ENCODE measurements at regions not wholly inside any gene's neighbourhood (a gene's known extent, or its start where the extent isn't known, plus 50 kb on each side); places are given as distances from the start of the nearest gene placed in this dataset.

GRCh38 chr13:31485183-31485582 lies 254.1 kb upstream of the RXFP2 start:
- ATAC-seq (no peak), DNase-seq (no peak)
- Mint-ChIP-seq H3K36me3 (ENCODE audit: low read depth) (no peaks in the 10 kb centered on the region), H3K4me1 (ENCODE audit: low read depth) (no peaks in the 10 kb centered on the region), H3K4me3 (no peak overlapping the region), H3K9me3 (ENCODE audit: insufficient read depth) (no peaks in the 10 kb centered on the region), H3K27ac (no peak overlapping the region), H3K27me3 (ENCODE audit: low read depth) (no peaks in the 10 kb centered on the region)
- ChIA-PET POLR2A (no interaction called here), CTCF (no interaction called here)

GRCh38 chr13:31485651-31486051 lies 253.7 kb upstream of the RXFP2 start:
- H3K27ac Mint-ChIP-seq: no peak overlapping the region
- no peak for DNase-seq
- no peaks in the 10 kb centered on the region for H3K9me3 Mint-ChIP-seq (ENCODE audit: insufficient read depth)
- ChIA-PET POLR2A (interaction anchor here (0.5 kb wide), 1 partner anchor 1349 kb away, joined by 3 read pairs; no protein-coding TSS in a partner anchor), CTCF (no interaction called here)
- no peak for ATAC-seq
- H3K4me3 Mint-ChIP-seq: no peak overlapping the region
- no peaks in the 10 kb centered on the region for H3K4me1 Mint-ChIP-seq (ENCODE audit: low read depth)
- H3K36me3 Mint-ChIP-seq (ENCODE audit: low read depth): no peaks in the 10 kb centered on the region
- no peaks in the 10 kb centered on the region for H3K27me3 Mint-ChIP-seq (ENCODE audit: low read depth)

DNA sequence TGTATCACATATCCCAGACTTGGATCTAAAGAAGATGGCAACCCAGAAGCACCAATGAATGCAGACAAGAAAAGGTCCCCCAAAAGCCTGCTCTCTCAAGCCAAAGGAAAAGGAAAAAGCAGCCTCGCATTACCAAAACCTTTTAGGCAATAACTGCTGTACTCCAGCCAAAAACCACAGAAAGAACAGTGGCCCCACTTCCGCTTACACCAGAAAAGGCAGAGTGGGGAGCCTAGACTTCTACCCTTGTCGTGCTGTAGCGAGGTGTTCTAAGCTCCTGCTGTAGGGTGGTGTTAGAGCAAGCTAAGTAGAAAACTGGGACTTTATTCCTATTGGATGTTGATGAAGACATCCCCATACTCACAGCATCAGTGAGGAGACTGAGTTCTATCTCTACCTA lies 244.0 kb upstream of the RXFP2 start:
- Mint-ChIP-seq H3K4me1 (ENCODE audit: low read depth) (no peaks in the 10 kb centered on the region), H3K9me3 (ENCODE audit: insufficient read depth) (peaks cover 9% of the 10 kb centered on the region), H3K4me3 (no peak overlapping the region), H3K27ac (no peak overlapping the region), H3K36me3 (ENCODE audit: low read depth) (no peaks in the 10 kb centered on the region), H3K27me3 (ENCODE audit: low read depth) (no peaks in the 10 kb centered on the region)
- ATAC-seq (no peak), DNase-seq (no peak)
- POLR2A ChIA-PET: no interaction called here
- CTCF ChIA-PET: no interaction called here

GRCh38 chr13:31499274-31499673 lies 240.1 kb upstream of the RXFP2 start:
- no peak overlapping the region for H3K4me3 Mint-ChIP-seq
- DNase-seq: no peak
- H3K27me3 Mint-ChIP-seq (ENCODE audit: low read depth): no peaks in the 10 kb centered on the region
- no peak overlapping the region for H3K27ac Mint-ChIP-seq
- ATAC-seq: no peak
- peaks cover 9% of the 10 kb centered on the region for H3K9me3 Mint-ChIP-seq (ENCODE audit: insufficient read depth)
- H3K4me1 Mint-ChIP-seq (ENCODE audit: low read depth): no peaks in the 10 kb centered on the region
- no peaks in the 10 kb centered on the region for H3K36me3 Mint-ChIP-seq (ENCODE audit: low read depth)
- ChIA-PET POLR2A (no interaction called here), CTCF (no interaction called here)

GRCh38 chr13:31503626-31504025 lies 235.7 kb upstream of the RXFP2 start:
- H3K36me3 Mint-ChIP-seq (ENCODE audit: low read depth): no peaks in the 10 kb centered on the region
- POLR2A ChIA-PET: no interaction called here
- CTCF ChIA-PET: no interaction called here
- ATAC-seq (no peak), DNase-seq (no peak)
- peaks cover 9% of the 10 kb centered on the region for H3K9me3 Mint-ChIP-seq (ENCODE audit: insufficient read depth)
- H3K4me1 Mint-ChIP-seq (ENCODE audit: low read depth): no peaks in the 10 kb centered on the region
- H3K4me3 Mint-ChIP-seq: no peak overlapping the region
- no peaks in the 10 kb centered on the region for H3K27me3 Mint-ChIP-seq (ENCODE audit: low read depth)
- no peak overlapping the region for H3K27ac Mint-ChIP-seq

DNA sequence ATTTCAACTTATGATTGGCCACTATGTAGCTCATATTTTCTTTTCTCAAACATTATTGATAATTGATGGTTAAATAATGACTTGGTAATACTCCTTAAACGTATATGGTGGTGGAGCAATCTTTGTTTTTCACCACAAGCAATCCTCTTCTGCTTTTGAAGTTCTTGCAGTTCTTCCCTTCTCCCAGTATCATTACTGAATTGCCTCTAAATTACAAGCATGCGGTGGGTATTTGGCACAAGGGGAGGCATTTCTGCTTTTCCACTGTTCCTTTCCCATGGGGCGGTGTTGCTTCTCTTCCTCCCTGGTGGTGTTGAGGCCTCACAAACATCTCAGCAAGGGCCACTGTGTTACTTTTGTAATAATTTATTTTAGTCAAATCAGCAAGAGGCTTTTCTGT lies 234.4 kb upstream of the RXFP2 start:
- no peaks in the 10 kb centered on the region for H3K36me3 Mint-ChIP-seq (ENCODE audit: low read depth)
- no peak for DNase-seq
- ChIA-PET CTCF (interaction anchor here (0.7 kb wide), 1 partner anchor 1413 kb away, joined by 3 read pairs; no protein-coding TSS in a partner anchor), POLR2A (no interaction called here)
- no peaks in the 10 kb centered on the region for H3K27me3 Mint-ChIP-seq (ENCODE audit: low read depth)
- no peak overlapping the region for H3K4me3 Mint-ChIP-seq
- no peak overlapping the region for H3K27ac Mint-ChIP-seq
- no peaks in the 10 kb centered on the region for H3K9me3 Mint-ChIP-seq (ENCODE audit: insufficient read depth)
- ATAC-seq: no peak
- no peaks in the 10 kb centered on the region for H3K4me1 Mint-ChIP-seq (ENCODE audit: low read depth)

- CTCF ChIA-PET: interaction anchor here (1.9 kb wide), 1 partner anchor 81 kb away, joined by 4 read pairs; no protein-coding TSS in a partner anchor
- Mint-ChIP-seq H3K36me3 (ENCODE audit: low read depth) (no peaks in the 10 kb centered on the region), H3K4me3 (no peak overlapping the region), H3K9me3 (ENCODE audit: insufficient read depth) (no peaks in the 10 kb centered on the region), H3K27ac (no peak overlapping the region), H3K27me3 (ENCODE audit: low read depth) (no peaks in the 10 kb centered on the region), H3K4me1 (ENCODE audit: low read depth) (no peaks in the 10 kb centered on the region)
- POLR2A ChIA-PET: interaction anchor here (0.7 kb wide), 1 partner anchor 701 kb away, joined by 3 read pairs; no protein-coding TSS in a partner anchor
- DNase-seq (no peak), ATAC-seq (no peak)
Measured at GRCh38 chr13:31512331-31512730, 227.0 kb upstream of the RXFP2 start.

DNA sequence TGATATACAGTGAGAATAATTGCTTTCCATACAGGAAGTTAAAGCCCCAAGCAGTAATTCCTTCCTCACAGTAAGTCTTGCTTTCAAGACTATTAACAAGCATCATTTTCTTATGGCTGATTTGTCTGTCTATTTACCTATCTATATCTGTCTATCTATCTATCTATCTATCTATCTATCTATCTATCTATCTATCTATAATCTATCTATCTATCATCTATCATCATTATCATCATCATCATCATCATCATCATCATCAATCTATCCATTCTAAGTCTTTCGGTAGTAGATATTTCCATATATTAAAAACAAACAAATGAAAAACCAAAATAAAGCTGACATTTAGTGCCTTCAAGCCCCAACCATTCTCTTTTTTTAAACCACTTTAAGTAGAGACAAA lies 224.4 kb upstream of the RXFP2 start:
- no peak for DNase-seq
- Mint-ChIP-seq H3K27ac (no peak overlapping the region), H3K4me3 (no peak overlapping the region), H3K9me3 (ENCODE audit: insufficient read depth) (no peaks in the 10 kb centered on the region), H3K27me3 (ENCODE audit: low read depth) (no peaks in the 10 kb centered on the region), H3K4me1 (ENCODE audit: low read depth) (no peaks in the 10 kb centered on the region), H3K36me3 (ENCODE audit: low read depth) (no peaks in the 10 kb centered on the region)
- ATAC-seq: no peak
- ChIA-PET POLR2A (no interaction called here), CTCF (no interaction called here)

GRCh38 chr13:31515427-31515826 lies 223.9 kb upstream of the RXFP2 start:
- Mint-ChIP-seq H3K27me3 (ENCODE audit: low read depth) (no peaks in the 10 kb centered on the region), H3K4me3 (no peak overlapping the region), H3K36me3 (ENCODE audit: low read depth) (no peaks in the 10 kb centered on the region), H3K27ac (no peak overlapping the region), H3K9me3 (ENCODE audit: insufficient read depth) (no peaks in the 10 kb centered on the region), H3K4me1 (ENCODE audit: low read depth) (no peaks in the 10 kb centered on the region)
- no peak for ATAC-seq
- ChIA-PET POLR2A (no interaction called here), CTCF (no interaction called here)
- no peak for DNase-seq

DNA sequence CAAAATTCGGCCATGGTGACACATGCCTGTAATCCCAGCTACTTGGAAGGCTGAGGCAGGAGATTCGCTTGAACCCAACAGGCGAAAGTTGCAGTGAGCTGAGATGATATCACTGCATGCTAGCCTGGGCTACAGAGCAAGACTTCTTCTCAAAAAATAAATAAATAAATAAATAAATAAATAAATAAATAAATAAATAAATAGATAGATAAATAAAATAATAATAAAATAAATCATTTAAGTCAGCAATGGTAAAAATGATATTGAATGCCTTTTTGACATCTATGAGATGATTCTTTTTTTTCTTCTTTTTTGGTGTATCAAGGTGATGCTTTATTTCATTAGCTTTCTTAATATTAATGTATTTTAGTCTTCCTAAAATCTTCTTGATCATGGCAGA lies 221.7 kb upstream of the RXFP2 start:
- H3K36me3 Mint-ChIP-seq (ENCODE audit: low read depth): no peaks in the 10 kb centered on the region
- no peak overlapping the region for H3K4me3 Mint-ChIP-seq
- no peaks in the 10 kb centered on the region for H3K9me3 Mint-ChIP-seq (ENCODE audit: insufficient read depth)
- ChIA-PET POLR2A (no interaction called here), CTCF (no interaction called here)
- no peaks in the 10 kb centered on the region for H3K4me1 Mint-ChIP-seq (ENCODE audit: low read depth)
- no peak for ATAC-seq
- no peak for DNase-seq
- H3K27me3 Mint-ChIP-seq (ENCODE audit: low read depth): no peaks in the 10 kb centered on the region
- H3K27ac Mint-ChIP-seq: no peak overlapping the region

DNA sequence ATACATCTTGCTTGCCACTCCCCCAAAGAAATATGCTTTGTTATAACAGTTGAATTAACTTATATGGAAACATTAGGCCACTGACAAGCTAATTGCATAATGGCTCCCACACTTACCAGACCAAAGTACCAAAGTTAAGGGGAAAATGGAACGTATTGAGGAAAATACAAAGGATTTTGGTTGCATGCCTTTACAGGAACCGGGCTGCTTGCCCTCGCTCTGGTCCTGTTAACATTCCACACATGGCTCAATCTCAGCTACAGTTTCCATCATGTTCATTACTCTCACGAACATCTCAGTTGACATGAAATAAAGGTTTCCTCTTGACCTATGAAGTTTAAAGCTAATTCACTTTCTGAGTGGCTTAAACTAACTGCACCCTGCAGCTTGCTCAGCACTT lies 220.7 kb upstream of the RXFP2 start:
- H3K4me3 Mint-ChIP-seq: no peak overlapping the region
- H3K27me3 Mint-ChIP-seq (ENCODE audit: low read depth): no peaks in the 10 kb centered on the region
- no peak overlapping the region for H3K27ac Mint-ChIP-seq
- ChIA-PET CTCF (no interaction called here), POLR2A (no interaction called here)
- H3K4me1 Mint-ChIP-seq (ENCODE audit: low read depth): no peaks in the 10 kb centered on the region
- H3K36me3 Mint-ChIP-seq (ENCODE audit: low read depth): no peaks in the 10 kb centered on the region
- ATAC-seq: no peak
- H3K9me3 Mint-ChIP-seq (ENCODE audit: insufficient read depth): no peaks in the 10 kb centered on the region
- no peak for DNase-seq

DNA sequence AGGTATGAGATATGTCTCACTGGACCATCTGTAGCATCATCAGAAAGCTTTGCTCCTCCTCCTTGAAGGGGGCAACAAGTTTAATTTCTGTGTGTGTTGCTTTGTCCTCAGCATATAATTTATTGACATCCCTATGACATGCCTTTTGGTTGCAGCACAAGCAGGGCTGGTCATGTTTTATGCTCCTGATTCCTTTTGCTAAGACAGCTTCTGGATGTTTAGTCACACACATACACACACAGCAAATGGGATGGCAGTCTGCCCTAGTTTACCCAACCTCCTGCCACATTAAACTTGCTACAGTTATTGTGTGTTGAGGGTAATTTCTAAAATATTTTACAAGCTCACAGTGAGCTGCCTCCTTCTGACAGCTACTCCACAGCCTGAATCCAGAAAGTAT lies 217.9 kb upstream of the RXFP2 start:
- DNase-seq (no peak), ATAC-seq (no peak)
- CTCF ChIA-PET: no interaction called here
- Mint-ChIP-seq H3K4me1 (ENCODE audit: low read depth) (no peaks in the 10 kb centered on the region), H3K4me3 (no peak overlapping the region), H3K27me3 (ENCODE audit: low read depth) (no peaks in the 10 kb centered on the region), H3K9me3 (ENCODE audit: insufficient read depth) (no peaks in the 10 kb centered on the region), H3K27ac (no peak overlapping the region), H3K36me3 (ENCODE audit: low read depth) (no peaks in the 10 kb centered on the region)
- POLR2A ChIA-PET: no interaction called here

GRCh38 chr13:31522396-31522795 lies 216.9 kb upstream of the RXFP2 start:
- DNase-seq (no peak), ATAC-seq (no peak)
- POLR2A ChIA-PET: no interaction called here
- no peaks in the 10 kb centered on the region for H3K27me3 Mint-ChIP-seq (ENCODE audit: low read depth)
- no peaks in the 10 kb centered on the region for H3K4me1 Mint-ChIP-seq (ENCODE audit: low read depth)
- H3K36me3 Mint-ChIP-seq (ENCODE audit: low read depth): no peaks in the 10 kb centered on the region
- H3K9me3 Mint-ChIP-seq (ENCODE audit: insufficient read depth): no peaks in the 10 kb centered on the region
- no peak overlapping the region for H3K4me3 Mint-ChIP-seq
- CTCF ChIA-PET: no interaction called here
- H3K27ac Mint-ChIP-seq: no peak overlapping the region

Measured in activated CD8-positive, alpha-beta T cell treated with anti-CD3 and anti-CD28 coated beads, Interleukin-2, amount 10 ng/mL, durations not matched to agents 7 days and 5 days (primary cell).